Panc1 (cell line): ENCODE measurements at regions not wholly inside any gene's neighbourhood (a gene's known extent, or its start where the extent isn't known, plus 50 kb on each side); places are given as distances from the start of the nearest gene placed in this dataset.

Experiments
- ATAC-seq: fragments of 200-7000 bp; cut with Tn5 transposase; 2 replicates; pipeline ENCODE4 v1.9.1; 2020; ENCODE audit warnings: mild to moderate bottlenecking, moderate library complexity
- BruUV-seq: library from RNA; stranded (reverse); fragments of 400-500 nt; replicated peaks from 2 replicates; lab custom pipeline; 2021; lab: Mats Ljungman, UMichigan
- CTCF ChIA-PET: fragments of 300-600 bp; sonication (Branson Sonifier 250); formaldehyde crosslinking; loops from one replicate; lab custom pipeline; 2022; ENCODE audit warnings: antibody characterized with exemption; lab: Charles Lee
- POLR2A ChIA-PET: fragments of 300-600 bp; sonication (Branson Sonifier 250); formaldehyde crosslinking; loops from one replicate; lab custom pipeline; 2022; ENCODE audit warnings: antibody characterized with exemption; lab: Charles Lee
- DNase-seq: peaks from one replicate; pipeline ENCODE4 v3.0.0-alpha.2; 2010; ENCODE audit warnings: low read depth, low spot score
- H3K27ac ChIP-seq: 2 replicates; pipeline ENCODE4 v1.5.1; 2011; ENCODE audit warnings: mild to moderate bottlenecking, low read length, inconsistent platforms
- H3K27me3 ChIP-seq: fragments of 200-500 bp; sonication (Bioruptor generic); 2 replicates; pipeline ENCODE4 v1.6.0; 2014; ENCODE audit warnings: low read length, inconsistent platforms; ENCODE audit not compliant: control insufficient read depth, insufficient read depth
- H3K36me3 ChIP-seq: fragments of 200-500 bp; sonication (Bioruptor generic); 2 replicates; pipeline ENCODE4 v1.5.1; 2014; ENCODE audit warnings: inconsistent platforms, mild to moderate bottlenecking, low read length, moderate library complexity; ENCODE audit not compliant: control insufficient read depth, insufficient read depth
- H3K4me1 ChIP-seq: 2 replicates; pipeline ENCODE4 v1.5.1; 2011; ENCODE audit warnings: inconsistent platforms, mild to moderate bottlenecking, low read length, moderate library complexity; ENCODE audit not compliant: control insufficient read depth, insufficient read depth
- H3K4me3 ChIP-seq, 2 experiments: 2 replicates each; pipeline ENCODE4 v1.5.1; 2011 to 2012; ENCODE audit warnings: low read depth in 2 of 2, low read length in 2 of 2, mild to moderate bottlenecking in 2 of 2, inconsistent platforms in 1 of 2, moderate library complexity in 1 of 2
- H3K9me3 ChIP-seq: fragments of 200-500 bp; sonication (Bioruptor generic); 2 replicates; pipeline ENCODE4 v1.5.1; 2014; ENCODE audit warnings: low read depth, mild to moderate bottlenecking, inconsistent platforms, low read length, moderate library complexity; ENCODE audit not compliant: control insufficient read depth, insufficient read depth
- CTCF ChIP-seq: fragments of 450-650 bp; IDR thresholded peaks from 2 replicates; pipeline ENCODE4 v1.5.1; 2017; ENCODE audit warnings: mild to moderate bottlenecking
- POLR2AphosphoS5 ChIP-seq: IDR thresholded peaks from 2 replicates; pipeline ENCODE4 v1.6.1; 2012; ENCODE audit warnings: mild to moderate bottlenecking, low read depth, low read length, moderate library complexity
- REST ChIP-seq, 2 experiments: IDR thresholded peaks; 2 replicates each; pipeline ENCODE4 v1.6.1; 2011 to 2012; ENCODE audit warnings: low read depth in 2 of 2, control low read depth in 1 of 2, low read length in 1 of 2, mild to moderate bottlenecking in 1 of 2, moderate library complexity in 1 of 2; ENCODE audit not compliant: insufficient read depth in 1 of 2
- SIN3A ChIP-seq: IDR thresholded peaks from 2 replicates; pipeline ENCODE4 v1.6.1; 2012; ENCODE audit warnings: low read depth, mild to moderate bottlenecking, low read length, moderate library complexity, borderline replicate concordance; ENCODE audit not compliant: insufficient read depth
- TCF7L2 ChIP-seq: IDR thresholded peaks from 2 replicates; pipeline ENCODE4 v1.6.1; 2011; ENCODE audit warnings: mild to moderate bottlenecking, low read depth, low read length, inconsistent platforms
- in situ Hi-C: cut with HindIII; loops from 2 replicates; pipeline ENCODE4 v1.10.0; 2016; ENCODE audit warnings: low sequenced_read_pairs, low pct_unique_long_range_greater_than_20kb
- intact Hi-C: fragments of 100-400 bp; cut with micrococcal nuclease; formaldehyde crosslinking; loops from one replicate; pipeline ENCODE4 v1.10.0; 2022; ENCODE audit not compliant: unreplicated experiment

GRCh38 chr9:90064248-90064647 lies 459.4 kb downstream of the GADD45G start:
- no peak overlapping the region for H3K4me3 ChIP-seq
- CTCF ChIA-PET: no interaction called here
- H3K27me3 ChIP-seq: no peaks in the 10 kb centered on the region
- DNase-seq (no peak), ATAC-seq (no peak)
- no peaks in the 10 kb centered on the region for H3K4me1 ChIP-seq
- H3K9me3 ChIP-seq: no peaks in the 10 kb centered on the region
- TF ChIP-seq REST (IDR thresholded peaks at IDR 0.05; ENCODE audit: insufficient read depth in 1 of 2, low read depth in 2 of 2, low read length in 1 of 2) (no peak), TCF7L2 (no peak), POLR2AphosphoS5 (no peak), SIN3A (no peak), CTCF (no peak)
- in situ Hi-C loops (no loop called here), intact Hi-C loops (no loop called here)
- BruUV-seq: no TSS peak
- H3K36me3 ChIP-seq: no peaks in the 10 kb centered on the region
- POLR2A ChIA-PET: no interaction called here
- no peak overlapping the region for H3K27ac ChIP-seq

- no peaks in the 10 kb centered on the region for H3K36me3 ChIP-seq
- H3K27ac ChIP-seq: 0 out of 2 replicates have a peak overlapping the region, but pooled peaks have one; percentile 29
- ChIA-PET POLR2A (no interaction called here), CTCF (no interaction called here)
- DNase-seq (no peak), ATAC-seq (no peak)
- in situ Hi-C loops (no loop called here), intact Hi-C loops (no loop called here)
- no peaks in the 10 kb centered on the region for H3K27me3 ChIP-seq
- no TSS peak for BruUV-seq
- TF ChIP-seq REST (IDR thresholded peaks at IDR 0.05; ENCODE audit: insufficient read depth in 1 of 2, low read depth in 2 of 2, low read length in 1 of 2) (no peak), CTCF (no peak), SIN3A (no peak), TCF7L2 (no peak), POLR2AphosphoS5 (no peak)
- no peaks in the 10 kb centered on the region for H3K4me1 ChIP-seq
- H3K9me3 ChIP-seq: no peaks in the 10 kb centered on the region
- no peak overlapping the region for H3K4me3 ChIP-seq
These were observed 460.2 kb downstream of the GADD45G start for GRCh38 chr9:90064971-90065370.
